Panc1 (cell line): ENCODE measurements at regions not wholly inside any gene's neighbourhood (a gene's known extent, or its start where the extent isn't known, plus 50 kb on each side); places are given as distances from the start of the nearest gene placed in this dataset.

ENCODE experiments used
- ATAC-seq: fragments of 200-7000 bp; cut with Tn5 transposase; 2 replicates; pipeline ENCODE4 v1.9.1; 2020; ENCODE audit warnings: mild to moderate bottlenecking, moderate library complexity
- BruUV-seq: library from RNA; stranded (reverse); fragments of 400-500 nt; replicated peaks from 2 replicates; lab custom pipeline; 2021; lab: Mats Ljungman, UMichigan
- CTCF ChIA-PET: fragments of 300-600 bp; sonication (Branson Sonifier 250); formaldehyde crosslinking; loops from one replicate; lab custom pipeline; 2022; ENCODE audit warnings: antibody characterized with exemption; lab: Charles Lee
- POLR2A ChIA-PET: fragments of 300-600 bp; sonication (Branson Sonifier 250); formaldehyde crosslinking; loops from one replicate; lab custom pipeline; 2022; ENCODE audit warnings: antibody characterized with exemption; lab: Charles Lee
- DNase-seq: peaks from one replicate; pipeline ENCODE4 v3.0.0-alpha.2; 2010; ENCODE audit warnings: low read depth, low spot score
- H3K27ac ChIP-seq: 2 replicates; pipeline ENCODE4 v1.5.1; 2011; ENCODE audit warnings: mild to moderate bottlenecking, low read length, inconsistent platforms
- H3K27me3 ChIP-seq: fragments of 200-500 bp; sonication (Bioruptor generic); 2 replicates; pipeline ENCODE4 v1.6.0; 2014; ENCODE audit warnings: low read length, inconsistent platforms; ENCODE audit not compliant: control insufficient read depth, insufficient read depth
- H3K36me3 ChIP-seq: fragments of 200-500 bp; sonication (Bioruptor generic); 2 replicates; pipeline ENCODE4 v1.5.1; 2014; ENCODE audit warnings: inconsistent platforms, mild to moderate bottlenecking, low read length, moderate library complexity; ENCODE audit not compliant: control insufficient read depth, insufficient read depth
- H3K4me1 ChIP-seq: 2 replicates; pipeline ENCODE4 v1.5.1; 2011; ENCODE audit warnings: inconsistent platforms, mild to moderate bottlenecking, low read length, moderate library complexity; ENCODE audit not compliant: control insufficient read depth, insufficient read depth
- H3K4me3 ChIP-seq, 2 experiments: 2 replicates each; pipeline ENCODE4 v1.5.1; 2011 to 2012; ENCODE audit warnings: low read depth in 2 of 2, low read length in 2 of 2, mild to moderate bottlenecking in 2 of 2, inconsistent platforms in 1 of 2, moderate library complexity in 1 of 2
- H3K9me3 ChIP-seq: fragments of 200-500 bp; sonication (Bioruptor generic); 2 replicates; pipeline ENCODE4 v1.5.1; 2014; ENCODE audit warnings: low read depth, mild to moderate bottlenecking, inconsistent platforms, low read length, moderate library complexity; ENCODE audit not compliant: control insufficient read depth, insufficient read depth
- CTCF ChIP-seq: fragments of 450-650 bp; IDR thresholded peaks from 2 replicates; pipeline ENCODE4 v1.5.1; 2017; ENCODE audit warnings: mild to moderate bottlenecking
- POLR2AphosphoS5 ChIP-seq: IDR thresholded peaks from 2 replicates; pipeline ENCODE4 v1.6.1; 2012; ENCODE audit warnings: mild to moderate bottlenecking, low read depth, low read length, moderate library complexity
- REST ChIP-seq, 2 experiments: IDR thresholded peaks; 2 replicates each; pipeline ENCODE4 v1.6.1; 2011 to 2012; ENCODE audit warnings: low read depth in 2 of 2, control low read depth in 1 of 2, low read length in 1 of 2, mild to moderate bottlenecking in 1 of 2, moderate library complexity in 1 of 2; ENCODE audit not compliant: insufficient read depth in 1 of 2
- SIN3A ChIP-seq: IDR thresholded peaks from 2 replicates; pipeline ENCODE4 v1.6.1; 2012; ENCODE audit warnings: low read depth, mild to moderate bottlenecking, low read length, moderate library complexity, borderline replicate concordance; ENCODE audit not compliant: insufficient read depth
- TCF7L2 ChIP-seq: IDR thresholded peaks from 2 replicates; pipeline ENCODE4 v1.6.1; 2011; ENCODE audit warnings: mild to moderate bottlenecking, low read depth, low read length, inconsistent platforms
- in situ Hi-C: cut with HindIII; loops from 2 replicates; pipeline ENCODE4 v1.10.0; 2016; ENCODE audit warnings: low sequenced_read_pairs, low pct_unique_long_range_greater_than_20kb
- intact Hi-C: fragments of 100-400 bp; cut with micrococcal nuclease; formaldehyde crosslinking; loops from one replicate; pipeline ENCODE4 v1.10.0; 2022; ENCODE audit not compliant: unreplicated experiment

- POLR2A ChIA-PET: no interaction called here
- no TSS peak for BruUV-seq
- CTCF ChIA-PET: no interaction called here
- Histone ChIP-seq H3K9me3 (no peaks in the 10 kb centered on the region), H3K4me1 (no peaks in the 10 kb centered on the region), H3K36me3 (no peaks in the 10 kb centered on the region), H3K27me3 (no peaks in the 10 kb centered on the region), H3K27ac (no peak overlapping the region), H3K4me3 (no peak overlapping the region)
- TF ChIP-seq CTCF (no peak), SIN3A (no peak), TCF7L2 (no peak), REST (IDR thresholded peaks at IDR 0.05; ENCODE audit: insufficient read depth in 1 of 2, low read depth in 2 of 2, low read length in 1 of 2) (no peak), POLR2AphosphoS5 (no peak)
- in situ Hi-C loops: no loop called here
- no peak for ATAC-seq
- no peak for DNase-seq
- intact Hi-C loops: no loop called here
These were observed 848.5 kb downstream of the PCDH17 start for GRCh38 chr13:58480061-58480460.

- ChIA-PET POLR2A (no interaction called here), CTCF (no interaction called here)
- Histone ChIP-seq H3K36me3 (no peaks in the 10 kb centered on the region), H3K4me3 (no peak overlapping the region), H3K4me1 (no peaks in the 10 kb centered on the region), H3K27me3 (no peaks in the 10 kb centered on the region), H3K27ac (no peak overlapping the region), H3K9me3 (no peaks in the 10 kb centered on the region)
- no peak for TF ChIP-seq POLR2AphosphoS5
- TF ChIP-seq TCF7L2: no peak
- no peak for TF ChIP-seq CTCF
- no peak for TF ChIP-seq SIN3A
- no peak for TF ChIP-seq REST (IDR thresholded peaks at IDR 0.05; ENCODE audit: insufficient read depth in 1 of 2, low read depth in 2 of 2, low read length in 1 of 2)
- in situ Hi-C loops: no loop called here
- ATAC-seq (no peak), DNase-seq (no peak)
- intact Hi-C loops: no loop called here
- BruUV-seq: no TSS peak
These were observed 856.7 kb downstream of the PCDH17 start for GRCh38 chr13:58488251-58488650.
